AG09319 (cell line): ENCODE measurements at regions not wholly inside any gene's neighbourhood (a gene's known extent, or its start where the extent isn't known, plus 50 kb on each side); places are given as distances from the start of the nearest gene placed in this dataset.

ENCODE experiments used
- DNase-seq: peaks from one replicate; pipeline ENCODE4 v3.0.0-alpha.2; 2010; ENCODE audit warnings: low read depth; ENCODE audit errors: extremely low read depth
- CTCF ChIP-seq: IDR thresholded peaks from 2 replicates; pipeline ENCODE4 v1.5.1; 2011; ENCODE audit warnings: low read depth, mild to moderate bottlenecking, inconsistent platforms, low read length, moderate library complexity

- TF ChIP-seq CTCF = no peak
- DNase-seq = no peak
These were observed 1368.4 kb upstream of the CELF4 start for GRCh38 chr18:38933910-38934510.

- no peak for DNase-seq
- no peak for TF ChIP-seq CTCF
These were observed 1367.7 kb upstream of the CELF4 start for GRCh38 chr18:38933322-38933721.

GRCh38 chr18:38932752-38933151, 1367.2 kb upstream of the CELF4 start:
- TF ChIP-seq CTCF = no peak
- DNase-seq = no peak

- no peak for TF ChIP-seq CTCF
These were observed 1366.1 kb upstream of the CELF4 start for GRCh38 chr18:38931754-38932050.

GRCh38 chr18:38930881-38931753, 1365.5 kb upstream of the CELF4 start:
- no peak for DNase-seq
- TF ChIP-seq CTCF = no peak

More at GRCh38 chr18:38931754-38932050, 1366.1 kb upstream of the CELF4 start:
- DNase-seq = no peak

GRCh38 chr18:38923540-38923939, 1357.9 kb upstream of the CELF4 start:
- TF ChIP-seq CTCF = no peak
- DNase-seq = no peak

GRCh38 chr18:38923126-38923525, 1357.5 kb upstream of the CELF4 start:
- TF ChIP-seq CTCF = no peak
- no peak for DNase-seq
